Inflammatory macrophage (primary cell): ENCODE measurements at regions not wholly inside any gene's neighbourhood (a gene's known extent, or its start where the extent isn't known, plus 50 kb on each side); places are given as distances from the start of the nearest gene placed in this dataset.
"Not testable (repeated sequence)": the region's sequence is repeated elsewhere in the genome, so short reads cannot be mapped to it uniquely, and the experiment has no call there.

ENCODE experiments used
- DNase-seq, 2 donors: peaks; one replicate each; pipeline ENCODE4 v3.0.0-alpha.2; 2020 to 2022

GRCh38 chr14:49105512-49105911 lies 480.7 kb downstream of the RPS29 start:
- DNase-seq = no peak

GRCh38 chr14:49092345-49092744 lies 493.8 kb downstream of the RPS29 start:
- no peak for DNase-seq

- DNase-seq = no peak
Observed at GRCh38 chr14:49089107-49089506, 497.1 kb downstream of the RPS29 start.

- DNase-seq = not testable (repeated sequence)
Observed at GRCh38 chr14:49073292-49073691, 512.9 kb downstream of the RPS29 start.

- no peak for DNase-seq
Observed at GRCh38 chr14:49058511-49058910, 527.7 kb downstream of the RPS29 start.

- no peak for DNase-seq
Observed at GRCh38 chr14:49057838-49058510, 528.2 kb downstream of the RPS29 start.

- DNase-seq = no peak
Observed at GRCh38 chr14:49056021-49056420, 530.2 kb downstream of the RPS29 start.

GRCh38 chr14:49052521-49052920 lies 533.7 kb downstream of the RPS29 start:
- DNase-seq = no peak

- DNase-seq = no peak
Observed at GRCh38 chr14:49051328-49052060, 534.7 kb downstream of the RPS29 start.

- no peak for DNase-seq
Observed at GRCh38 chr14:49050822-49051221, 535.4 kb downstream of the RPS29 start.

GRCh38 chr14:49049711-49050110 lies 536.5 kb downstream of the RPS29 start:
- no peak for DNase-seq

- no peak for DNase-seq
Observed at GRCh38 chr14:49044981-49045380, 541.2 kb downstream of the RPS29 start.

- DNase-seq = no peak
Observed at GRCh38 chr14:49036984-49037516, 549.1 kb downstream of the RPS29 start.

- no peak for DNase-seq
Observed at GRCh38 chr14:49036266-49036665, 549.9 kb downstream of the RPS29 start.

GRCh38 chr14:49033131-49033530 lies 553.0 kb downstream of the RPS29 start:
- DNase-seq = no peak

- not testable (repeated sequence) for DNase-seq
Observed at GRCh38 chr14:49031710-49032109, 554.5 kb downstream of the RPS29 start.

GRCh38 chr14:49019467-49020115 lies 566.6 kb downstream of the RPS29 start:
- no peak for DNase-seq

- DNase-seq = no peak
Observed at GRCh38 chr14:49017447-49017846, 568.7 kb downstream of the RPS29 start.

- DNase-seq = no peak
Observed at GRCh38 chr14:49016381-49016780, 569.8 kb downstream of the RPS29 start.

GRCh38 chr14:49014476-49014875 lies 571.7 kb downstream of the RPS29 start:
- no peak for DNase-seq

GRCh38 chr14:49008363-49008762 lies 577.8 kb downstream of the RPS29 start:
- DNase-seq = no peak

- DNase-seq = no peak
Observed at GRCh38 chr14:48991141-48991540, 595.0 kb downstream of the RPS29 start.

GRCh38 chr14:48983351-48983888 lies 602.8 kb downstream of the RPS29 start:
- DNase-seq = no peak
